Esophagus squamous epithelium (tissue), 4 donors: ENCODE measurements at regions not wholly inside any gene's neighbourhood (a gene's known extent, or its start where the extent isn't known, plus 50 kb on each side); places are given as distances from the start of the nearest gene placed in this dataset.

ENCODE experiments used
- POLR2A ChIP-seq, 4 donors: fragments of 450-650 bp; IDR thresholded peaks; one replicate each; pipeline ENCODE4 v1.6.1; 2017; ENCODE audit warnings: antibody characterized with exemption in 4 of 4, mild to moderate bottlenecking in 4 of 4, moderate library complexity in 3 of 4
- TF ChIP-seq, protein P1 (sequence below), 6 experiments: fragments of 450-650 bp in 4 of 6; fragments of 200-600 bp in 2 of 6; sonication (generic) in 2 of 6; IDR thresholded peaks; one replicate each; pipeline ENCODE4 v1.5.1; 2016 to 2019; ENCODE audit warnings: antibody characterized with exemption in 6 of 6, mild to moderate bottlenecking in 4 of 6, moderate library complexity in 4 of 6

DNA sequence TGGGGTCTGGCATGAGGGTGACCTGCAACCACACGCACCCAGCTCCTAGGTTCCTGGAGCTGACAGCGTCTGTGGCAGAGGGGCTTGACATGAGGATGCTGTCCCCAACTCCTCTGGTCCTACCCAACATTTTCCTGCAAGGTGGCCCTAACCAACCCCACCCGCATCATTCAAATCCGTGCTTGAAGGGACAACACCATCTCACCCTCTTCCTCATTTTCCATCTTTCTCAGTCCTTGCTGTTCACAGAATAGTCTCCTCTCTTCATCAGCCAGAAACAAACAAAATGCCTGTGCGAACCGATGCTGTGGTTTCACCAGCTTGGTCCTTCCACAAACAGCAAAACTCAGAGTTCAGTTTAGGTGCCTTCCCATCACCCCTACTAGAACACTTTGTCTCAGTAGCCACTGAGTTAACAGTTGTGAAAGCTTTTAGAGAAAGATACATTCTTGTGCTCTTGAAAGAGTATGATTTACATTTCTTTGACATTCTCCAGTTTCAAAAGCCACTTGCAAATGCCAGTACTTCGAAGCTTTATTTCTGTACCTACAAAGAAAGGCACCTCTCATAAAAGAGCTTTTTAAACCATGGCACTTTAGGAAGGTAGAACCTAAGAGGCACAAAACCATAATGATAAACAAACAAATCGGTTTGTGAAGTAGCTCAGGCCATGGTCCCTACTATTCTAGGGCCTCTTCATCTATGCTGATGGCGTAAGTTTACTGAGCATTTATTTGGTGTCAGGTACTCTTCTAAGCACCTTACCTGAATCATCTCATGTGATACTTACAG lies 360.1 kb downstream of the SHQ1 start:
- TF ChIP-seq, protein P1, sequence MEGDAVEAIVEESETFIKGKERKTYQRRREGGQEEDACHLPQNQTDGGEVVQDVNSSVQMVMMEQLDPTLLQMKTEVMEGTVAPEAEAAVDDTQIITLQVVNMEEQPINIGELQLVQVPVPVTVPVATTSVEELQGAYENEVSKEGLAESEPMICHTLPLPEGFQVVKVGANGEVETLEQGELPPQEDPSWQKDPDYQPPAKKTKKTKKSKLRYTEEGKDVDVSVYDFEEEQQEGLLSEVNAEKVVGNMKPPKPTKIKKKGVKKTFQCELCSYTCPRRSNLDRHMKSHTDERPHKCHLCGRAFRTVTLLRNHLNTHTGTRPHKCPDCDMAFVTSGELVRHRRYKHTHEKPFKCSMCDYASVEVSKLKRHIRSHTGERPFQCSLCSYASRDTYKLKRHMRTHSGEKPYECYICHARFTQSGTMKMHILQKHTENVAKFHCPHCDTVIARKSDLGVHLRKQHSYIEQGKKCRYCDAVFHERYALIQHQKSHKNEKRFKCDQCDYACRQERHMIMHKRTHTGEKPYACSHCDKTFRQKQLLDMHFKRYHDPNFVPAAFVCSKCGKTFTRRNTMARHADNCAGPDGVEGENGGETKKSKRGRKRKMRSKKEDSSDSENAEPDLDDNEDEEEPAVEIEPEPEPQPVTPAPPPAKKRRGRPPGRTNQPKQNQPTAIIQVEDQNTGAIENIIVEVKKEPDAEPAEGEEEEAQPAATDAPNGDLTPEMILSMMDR (IDR thresholded peaks at IDR 0.05) = no peak
- no peak for TF ChIP-seq POLR2A (IDR thresholded peaks at IDR 0.05)
